ENCODE measurements at regions not wholly inside any gene's neighbourhood (a gene's known extent, or its start where the extent isn't known, plus 50 kb on each side); places are given as distances from the start of the nearest gene placed in this dataset.

GRCh38 chr3:102156426-102156825 lies 278.4 kb upstream of the ZPLD1 start:
- no peak for DNase-seq (ENCODE audit: low spot score)

GRCh38 chr3:102158080-102158740 lies 276.6 kb upstream of the ZPLD1 start:
- no peak for DNase-seq (ENCODE audit: low spot score)

- DNase-seq (ENCODE audit: low spot score) = no peak
These were observed 274.9 kb upstream of the ZPLD1 start for GRCh38 chr3:102159810-102160451.

- DNase-seq (ENCODE audit: low spot score) = no peak
These were observed 273.3 kb upstream of the ZPLD1 start for GRCh38 chr3:102161384-102162006.

- DNase-seq (ENCODE audit: low spot score) = no peak
These were observed 272.6 kb upstream of the ZPLD1 start for GRCh38 chr3:102162251-102162650.

- peak; percentile 29 for DNase-seq (ENCODE audit: low spot score)
These were observed 271.6 kb upstream of the ZPLD1 start for GRCh38 chr3:102163039-102163817.

- no peak for DNase-seq (ENCODE audit: low spot score)
These were observed 271.0 kb upstream of the ZPLD1 start for GRCh38 chr3:102163818-102164154.

GRCh38 chr3:102165367-102165766 lies 269.4 kb upstream of the ZPLD1 start:
- no peak for DNase-seq (ENCODE audit: low spot score)

- DNase-seq (ENCODE audit: low spot score) = no peak
These were observed 264.8 kb upstream of the ZPLD1 start for GRCh38 chr3:102169915-102170479.

- no peak for DNase-seq (ENCODE audit: low spot score)
These were observed 264.3 kb upstream of the ZPLD1 start for GRCh38 chr3:102170545-102170944.

- DNase-seq (ENCODE audit: low spot score) = no peak
These were observed 260.5 kb upstream of the ZPLD1 start for GRCh38 chr3:102174312-102174712.

- no peak for DNase-seq (ENCODE audit: low spot score)
These were observed 259.9 kb upstream of the ZPLD1 start for GRCh38 chr3:102174832-102175374.

GRCh38 chr3:102176333-102177050 lies 258.3 kb upstream of the ZPLD1 start:
- no peak for DNase-seq (ENCODE audit: low spot score)

GRCh38 chr3:102177075-102177755 lies 257.6 kb upstream of the ZPLD1 start:
- no peak for DNase-seq (ENCODE audit: low spot score)

- no peak for DNase-seq (ENCODE audit: low spot score)
These were observed 256.0 kb upstream of the ZPLD1 start for GRCh38 chr3:102178817-102179216.

- no peak for DNase-seq (ENCODE audit: low spot score)
These were observed 255.3 kb upstream of the ZPLD1 start for GRCh38 chr3:102179326-102180177.

- no peak for DNase-seq (ENCODE audit: low spot score)
These were observed 254.4 kb upstream of the ZPLD1 start for GRCh38 chr3:102180280-102180931.

- no peak for DNase-seq (ENCODE audit: low spot score)
These were observed 253.5 kb upstream of the ZPLD1 start for GRCh38 chr3:102181175-102181920.

- no peak for DNase-seq (ENCODE audit: low spot score)
These were observed 252.7 kb upstream of the ZPLD1 start for GRCh38 chr3:102182162-102182561.

All from pons (tissue), 1 donor.